ENCODE measurements at regions not wholly inside any gene's neighbourhood (a gene's known extent, or its start where the extent isn't known, plus 50 kb on each side); places are given as distances from the start of the nearest gene placed in this dataset.
A peak's percentile ranks its signal among the peaks of the same experiment; 100 is the strongest.
"Not testable (repeated sequence)": the region's sequence is repeated elsewhere in the genome, so short reads cannot be mapped to it uniquely, and the experiment has no call there.

- Histone ChIP-seq H3K9me3 (ENCODE audit: low read depth) (no peaks in the 10 kb centered on the region), H3K4me2 (no peak overlapping the region), H3K27me3 (no peaks in the 10 kb centered on the region), H3K27ac (no peak overlapping the region), H3K4me3 (no peak overlapping the region), H3K36me3 (no peaks in the 10 kb centered on the region), H3K9ac (no peak overlapping the region), H4K20me1 (ENCODE audit: low read depth) (no peaks in the 10 kb centered on the region), H3K79me2 (ENCODE audit: low read depth) (no peaks in the 10 kb centered on the region), H3K4me1 (no peaks in the 10 kb centered on the region), H2AFZ (replicated peaks) (no peak overlapping the region), H3F3A (ENCODE audit: low read depth) (no peaks in the 10 kb centered on the region)
- Mint-ChIP-seq H3K36me3 (no peaks in the 10 kb centered on the region), H3K4me1 (peaks cover 4% of the 10 kb centered on the region), H3K27me3 (ENCODE audit: insufficient read depth, low read depth) (peaks cover 3% of the 10 kb centered on the region), H3K27ac (no peak overlapping the region), H3K9me3 (peaks cover 6% of the 10 kb centered on the region), H3K4me3 (no peak overlapping the region)
- TF ChIP-seq EZH2phosphoT487 (IDR thresholded peaks at IDR 0.05), result no peak
- no peak for TF ChIP-seq EZH2 (IDR thresholded peaks at IDR 0.05)
- TF ChIP-seq, protein P1, sequence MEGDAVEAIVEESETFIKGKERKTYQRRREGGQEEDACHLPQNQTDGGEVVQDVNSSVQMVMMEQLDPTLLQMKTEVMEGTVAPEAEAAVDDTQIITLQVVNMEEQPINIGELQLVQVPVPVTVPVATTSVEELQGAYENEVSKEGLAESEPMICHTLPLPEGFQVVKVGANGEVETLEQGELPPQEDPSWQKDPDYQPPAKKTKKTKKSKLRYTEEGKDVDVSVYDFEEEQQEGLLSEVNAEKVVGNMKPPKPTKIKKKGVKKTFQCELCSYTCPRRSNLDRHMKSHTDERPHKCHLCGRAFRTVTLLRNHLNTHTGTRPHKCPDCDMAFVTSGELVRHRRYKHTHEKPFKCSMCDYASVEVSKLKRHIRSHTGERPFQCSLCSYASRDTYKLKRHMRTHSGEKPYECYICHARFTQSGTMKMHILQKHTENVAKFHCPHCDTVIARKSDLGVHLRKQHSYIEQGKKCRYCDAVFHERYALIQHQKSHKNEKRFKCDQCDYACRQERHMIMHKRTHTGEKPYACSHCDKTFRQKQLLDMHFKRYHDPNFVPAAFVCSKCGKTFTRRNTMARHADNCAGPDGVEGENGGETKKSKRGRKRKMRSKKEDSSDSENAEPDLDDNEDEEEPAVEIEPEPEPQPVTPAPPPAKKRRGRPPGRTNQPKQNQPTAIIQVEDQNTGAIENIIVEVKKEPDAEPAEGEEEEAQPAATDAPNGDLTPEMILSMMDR (IDR thresholded peaks at IDR 0.05), result no peak
- no peak for DNase-seq (ENCODE audit: low spot score)
These were observed 609.6 kb upstream of the C16orf82 start for GRCh38 chr16:26457095-26457494.

- Histone ChIP-seq H3K4me1 (no peaks in the 10 kb centered on the region), H2AFZ (replicated peaks) (no peak overlapping the region), H3K9ac (no peak overlapping the region), H3K36me3 (no peaks in the 10 kb centered on the region), H3K27me3 (no peaks in the 10 kb centered on the region), H3F3A (ENCODE audit: low read depth) (no peaks in the 10 kb centered on the region), H3K79me2 (ENCODE audit: low read depth) (no peaks in the 10 kb centered on the region), H3K4me3 (no peak overlapping the region), H3K9me3 (ENCODE audit: low read depth) (no peaks in the 10 kb centered on the region), H3K4me2 (no peak overlapping the region), H4K20me1 (ENCODE audit: low read depth) (no peaks in the 10 kb centered on the region), H3K27ac (no peak overlapping the region)
- Mint-ChIP-seq H3K27me3 (ENCODE audit: insufficient read depth, low read depth) (peaks cover 3% of the 10 kb centered on the region), H3K36me3 (no peaks in the 10 kb centered on the region), H3K9me3 (peaks cover 6% of the 10 kb centered on the region), H3K27ac (no peak overlapping the region), H3K4me1 (peaks cover 4% of the 10 kb centered on the region), H3K4me3 (no peak overlapping the region)
- TF ChIP-seq, protein P1 (IDR thresholded peaks at IDR 0.05), result no peak
- TF ChIP-seq EZH2phosphoT487 (IDR thresholded peaks at IDR 0.05), result no peak
- TF ChIP-seq EZH2 (IDR thresholded peaks at IDR 0.05), result no peak
- DNase-seq (ENCODE audit: low spot score), result no peak
These were observed 608.8 kb upstream of the C16orf82 start for GRCh38 chr16:26457882-26458281.

- DNase-seq (ENCODE audit: low spot score), result no peak
- Histone ChIP-seq H3K4me2 (no peak overlapping the region), H3K27me3 (no peaks in the 10 kb centered on the region), H4K20me1 (ENCODE audit: low read depth) (no peaks in the 10 kb centered on the region), H2AFZ (replicated peaks) (no peak overlapping the region), H3K27ac (no peak overlapping the region), H3K36me3 (no peaks in the 10 kb centered on the region), H3K9ac (no peak overlapping the region), H3K4me3 (no peak overlapping the region), H3F3A (ENCODE audit: low read depth) (no peaks in the 10 kb centered on the region), H3K79me2 (ENCODE audit: low read depth) (no peaks in the 10 kb centered on the region), H3K9me3 (ENCODE audit: low read depth) (peaks cover 7% of the 10 kb centered on the region), H3K4me1 (no peaks in the 10 kb centered on the region)
- Mint-ChIP-seq H3K9me3 (peaks cover 27% of the 10 kb centered on the region), H3K4me3 (no peak overlapping the region), H3K27me3 (ENCODE audit: insufficient read depth, low read depth) (peaks cover 2% of the 10 kb centered on the region), H3K27ac (no peak overlapping the region), H3K36me3 (no peaks in the 10 kb centered on the region), H3K4me1 (peaks cover 2% of the 10 kb centered on the region)
- TF ChIP-seq EZH2phosphoT487 (IDR thresholded peaks at IDR 0.05) (no peak), EZH2 (IDR thresholded peaks at IDR 0.05) (no peak)
- TF ChIP-seq, protein P1 (IDR thresholded peaks at IDR 0.05), result peak; percentile 25
These were observed 602.0 kb upstream of the C16orf82 start for GRCh38 chr16:26464576-26465266.

GRCh38 chr16:26474405-26474804, 592.3 kb upstream of the C16orf82 start:
- not testable (repeated sequence) for H2AFZ ChIP-seq (replicated peaks); H3K27me3 Mint-ChIP-seq (ENCODE audit: insufficient read depth, low read depth); H4K20me1 ChIP-seq (ENCODE audit: low read depth); DNase-seq (ENCODE audit: low spot score); H3K9ac ChIP-seq; H3K9me3 ChIP-seq (ENCODE audit: low read depth); H3K36me3 ChIP-seq; H3K27me3 ChIP-seq; H3K4me3 Mint-ChIP-seq; H3K4me3 ChIP-seq; H3K36me3 Mint-ChIP-seq; H3K79me2 ChIP-seq (ENCODE audit: low read depth); H3K27ac ChIP-seq; H3K27ac Mint-ChIP-seq; H3K4me2 ChIP-seq
- Histone ChIP-seq H3K4me1 (peaks cover 18% of the 10 kb centered on the region), H3F3A (ENCODE audit: low read depth) (peaks cover 11% of the 10 kb centered on the region)
- Mint-ChIP-seq H3K4me1 (peaks cover 11% of the 10 kb centered on the region), H3K9me3 (peaks cover 43% of the 10 kb centered on the region)
